HCT116 (cell line): ENCODE measurements at regions not wholly inside any gene's neighbourhood (a gene's known extent, or its start where the extent isn't known, plus 50 kb on each side); places are given as distances from the start of the nearest gene placed in this dataset.

Experiments used
- ATF3 ChIP-seq: IDR thresholded peaks from 2 replicates; pipeline ENCODE4 v1.6.1; 2012
- CEBPB ChIP-seq: IDR thresholded peaks from 2 replicates; pipeline ENCODE4 v1.6.1; 2012; ENCODE audit warnings: low read depth
- CTCF ChIP-seq, 3 experiments: fragments of 200-600 bp in 1 of 3; sonication (generic) in 1 of 3; IDR thresholded peaks in 2 of 3; conservative IDR thresholded peaks in 1 of 3; 2 replicates each; pipeline ENCODE4 v1.5.1; 2012 to 2017; ENCODE audit warnings: low read depth in 2 of 3, low read length in 2 of 3, antibody characterized with exemption in 1 of 3, borderline replicate concordance in 1 of 3, control low read depth in 1 of 3, mild to moderate bottlenecking in 1 of 3, mixed read lengths in 1 of 3, mixed run types in 1 of 3, moderate library complexity in 1 of 3; ENCODE audit not compliant: insufficient read depth in 1 of 3
- EZH2 ChIP-seq: fragments of 200-600 bp; sonication (generic); IDR thresholded peaks from 2 replicates; pipeline ENCODE4 v1.6.1; 2017; ENCODE audit warnings: antibody characterized with exemption, mixed run types
- EZH2phosphoT487 ChIP-seq: fragments of 200-600 bp; IDR thresholded peaks from 2 replicates; pipeline ENCODE4 v1.6.1; 2018; ENCODE audit warnings: antibody characterized with exemption, borderline replicate concordance
- FOSL1 ChIP-seq: IDR thresholded peaks from 2 replicates; pipeline ENCODE4 v1.6.1; 2012; ENCODE audit warnings: low read depth
- POLR2A ChIP-seq: IDR thresholded peaks from 2 replicates; pipeline ENCODE4 v1.7.0; 2011; ENCODE audit warnings: borderline replicate concordance; ENCODE audit not compliant: insufficient read depth, insufficient read length; ENCODE audit errors: extremely low read depth
- YY1 ChIP-seq: IDR thresholded peaks from 2 replicates; pipeline ENCODE4 v1.6.1; 2011; ENCODE audit warnings: low read length, low read depth, moderate library complexity, mild to moderate bottlenecking; ENCODE audit not compliant: insufficient replicate concordance; ENCODE audit errors: extremely low read depth
- ZFX ChIP-seq: fragments of 450-650 bp; IDR thresholded peaks from 2 replicates; pipeline ENCODE4 v1.6.1; 2017
- ZNF274 ChIP-seq: fragments of 200-500 bp; sonication (Bioruptor generic); IDR thresholded peaks from 2 replicates; pipeline ENCODE4 v1.6.1; 2014; ENCODE audit warnings: mild to moderate bottlenecking, low read depth, low read length, inconsistent platforms
- TF ChIP-seq, protein P1 (sequence below): IDR thresholded peaks from 2 replicates; pipeline ENCODE4 v1.6.1; 2012; ENCODE audit warnings: low read depth
- TF ChIP-seq, protein P2 (sequence below): IDR thresholded peaks from 2 replicates; pipeline ENCODE4 v1.6.1; 2012

- TF ChIP-seq CEBPB = no peak
- no peak for TF ChIP-seq YY1
- TF ChIP-seq, protein P1, sequence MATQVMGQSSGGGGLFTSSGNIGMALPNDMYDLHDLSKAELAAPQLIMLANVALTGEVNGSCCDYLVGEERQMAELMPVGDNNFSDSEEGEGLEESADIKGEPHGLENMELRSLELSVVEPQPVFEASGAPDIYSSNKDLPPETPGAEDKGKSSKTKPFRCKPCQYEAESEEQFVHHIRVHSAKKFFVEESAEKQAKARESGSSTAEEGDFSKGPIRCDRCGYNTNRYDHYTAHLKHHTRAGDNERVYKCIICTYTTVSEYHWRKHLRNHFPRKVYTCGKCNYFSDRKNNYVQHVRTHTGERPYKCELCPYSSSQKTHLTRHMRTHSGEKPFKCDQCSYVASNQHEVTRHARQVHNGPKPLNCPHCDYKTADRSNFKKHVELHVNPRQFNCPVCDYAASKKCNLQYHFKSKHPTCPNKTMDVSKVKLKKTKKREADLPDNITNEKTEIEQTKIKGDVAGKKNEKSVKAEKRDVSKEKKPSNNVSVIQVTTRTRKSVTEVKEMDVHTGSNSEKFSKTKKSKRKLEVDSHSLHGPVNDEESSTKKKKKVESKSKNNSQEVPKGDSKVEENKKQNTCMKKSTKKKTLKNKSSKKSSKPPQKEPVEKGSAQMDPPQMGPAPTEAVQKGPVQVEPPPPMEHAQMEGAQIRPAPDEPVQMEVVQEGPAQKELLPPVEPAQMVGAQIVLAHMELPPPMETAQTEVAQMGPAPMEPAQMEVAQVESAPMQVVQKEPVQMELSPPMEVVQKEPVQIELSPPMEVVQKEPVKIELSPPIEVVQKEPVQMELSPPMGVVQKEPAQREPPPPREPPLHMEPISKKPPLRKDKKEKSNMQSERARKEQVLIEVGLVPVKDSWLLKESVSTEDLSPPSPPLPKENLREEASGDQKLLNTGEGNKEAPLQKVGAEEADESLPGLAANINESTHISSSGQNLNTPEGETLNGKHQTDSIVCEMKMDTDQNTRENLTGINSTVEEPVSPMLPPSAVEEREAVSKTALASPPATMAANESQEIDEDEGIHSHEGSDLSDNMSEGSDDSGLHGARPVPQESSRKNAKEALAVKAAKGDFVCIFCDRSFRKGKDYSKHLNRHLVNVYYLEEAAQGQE = no peak
- TF ChIP-seq, protein P2, sequence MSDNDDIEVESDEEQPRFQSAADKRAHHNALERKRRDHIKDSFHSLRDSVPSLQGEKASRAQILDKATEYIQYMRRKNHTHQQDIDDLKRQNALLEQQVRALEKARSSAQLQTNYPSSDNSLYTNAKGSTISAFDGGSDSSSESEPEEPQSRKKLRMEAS = no peak
- TF ChIP-seq CTCF (IDR thresholded peaks at IDR 0.05 in 2 of 3, conservative IDR thresholded peaks at IDR 0.05 in 1 of 3; ENCODE audit: borderline replicate concordance in 1 of 3, insufficient read depth in 1 of 3, low read depth in 2 of 3, low read length in 2 of 3) = no peak
- TF ChIP-seq ZFX = no peak
- TF ChIP-seq ATF3 = no peak
- TF ChIP-seq POLR2A = no peak
- no peak for TF ChIP-seq FOSL1
- no peak for TF ChIP-seq EZH2
- TF ChIP-seq EZH2phosphoT487 = no peak
- no peak for TF ChIP-seq ZNF274
Observed at GRCh38 chr1:58950897-58951296, 167.1 kb upstream of the JUN start.
